DOHH2 (cell line): ENCODE measurements at regions not wholly inside any gene's neighbourhood (a gene's known extent, or its start where the extent isn't known, plus 50 kb on each side); places are given as distances from the start of the nearest gene placed in this dataset.

ENCODE experiments used
- EZH2phosphoT487 ChIP-seq: fragments of 200-600 bp; sonication (generic); IDR thresholded peaks from 2 replicates; pipeline ENCODE4 v1.6.1; 2017; ENCODE audit warnings: borderline replicate concordance, mild to moderate bottlenecking, antibody characterized with exemption, low read length, moderate library complexity, mixed read lengths
- TF ChIP-seq, protein P1 (sequence below): fragments of 200-600 bp; sonication (generic); IDR thresholded peaks from one replicate; pipeline ENCODE4 v1.5.1; 2014; ENCODE audit warnings: antibody characterized with exemption, mild to moderate bottlenecking, low read depth, low read length; ENCODE audit not compliant: poor library complexity, severe bottlenecking

DNA sequence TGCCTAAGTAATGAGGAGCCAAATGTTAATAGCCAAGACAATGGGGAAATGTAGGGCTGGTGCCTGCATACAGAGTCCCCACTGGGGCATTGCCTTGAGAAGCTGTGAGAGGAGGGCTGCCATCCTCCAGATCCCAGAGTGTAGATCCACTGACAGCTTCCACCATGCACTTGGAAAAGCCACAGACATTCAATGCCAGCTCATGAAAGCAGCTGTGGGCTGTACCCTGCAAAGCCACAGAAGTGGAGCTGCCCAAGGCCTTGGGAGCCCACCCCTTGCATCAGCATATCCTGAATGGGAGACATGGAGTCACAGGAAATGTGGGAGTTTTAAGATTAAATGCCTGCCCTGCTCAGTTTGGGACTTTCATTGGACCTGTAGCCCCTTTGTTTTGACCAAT lies 244.7 kb downstream of the BTG1 start:
- TF ChIP-seq, protein P1, sequence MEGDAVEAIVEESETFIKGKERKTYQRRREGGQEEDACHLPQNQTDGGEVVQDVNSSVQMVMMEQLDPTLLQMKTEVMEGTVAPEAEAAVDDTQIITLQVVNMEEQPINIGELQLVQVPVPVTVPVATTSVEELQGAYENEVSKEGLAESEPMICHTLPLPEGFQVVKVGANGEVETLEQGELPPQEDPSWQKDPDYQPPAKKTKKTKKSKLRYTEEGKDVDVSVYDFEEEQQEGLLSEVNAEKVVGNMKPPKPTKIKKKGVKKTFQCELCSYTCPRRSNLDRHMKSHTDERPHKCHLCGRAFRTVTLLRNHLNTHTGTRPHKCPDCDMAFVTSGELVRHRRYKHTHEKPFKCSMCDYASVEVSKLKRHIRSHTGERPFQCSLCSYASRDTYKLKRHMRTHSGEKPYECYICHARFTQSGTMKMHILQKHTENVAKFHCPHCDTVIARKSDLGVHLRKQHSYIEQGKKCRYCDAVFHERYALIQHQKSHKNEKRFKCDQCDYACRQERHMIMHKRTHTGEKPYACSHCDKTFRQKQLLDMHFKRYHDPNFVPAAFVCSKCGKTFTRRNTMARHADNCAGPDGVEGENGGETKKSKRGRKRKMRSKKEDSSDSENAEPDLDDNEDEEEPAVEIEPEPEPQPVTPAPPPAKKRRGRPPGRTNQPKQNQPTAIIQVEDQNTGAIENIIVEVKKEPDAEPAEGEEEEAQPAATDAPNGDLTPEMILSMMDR = no peak
- no peak for TF ChIP-seq EZH2phosphoT487
